Loucy (cell line): ENCODE measurements at regions not wholly inside any gene's neighbourhood (a gene's known extent, or its start where the extent isn't known, plus 50 kb on each side); places are given as distances from the start of the nearest gene placed in this dataset.

Experiments
- EZH2phosphoT487 ChIP-seq: fragments of 200-600 bp; IDR thresholded peaks from 2 replicates; pipeline ENCODE4 v1.6.1; 2018; ENCODE audit warnings: antibody characterized with exemption, mild to moderate bottlenecking, moderate library complexity, borderline replicate concordance
- TF ChIP-seq, protein P1 (sequence below): fragments of 200-600 bp; sonication (generic); conservative IDR thresholded peaks from 2 replicates; pipeline ENCODE4 v1.5.1; 2014; ENCODE audit warnings: mild to moderate bottlenecking, antibody characterized with exemption, low read length

- TF ChIP-seq, protein P1, sequence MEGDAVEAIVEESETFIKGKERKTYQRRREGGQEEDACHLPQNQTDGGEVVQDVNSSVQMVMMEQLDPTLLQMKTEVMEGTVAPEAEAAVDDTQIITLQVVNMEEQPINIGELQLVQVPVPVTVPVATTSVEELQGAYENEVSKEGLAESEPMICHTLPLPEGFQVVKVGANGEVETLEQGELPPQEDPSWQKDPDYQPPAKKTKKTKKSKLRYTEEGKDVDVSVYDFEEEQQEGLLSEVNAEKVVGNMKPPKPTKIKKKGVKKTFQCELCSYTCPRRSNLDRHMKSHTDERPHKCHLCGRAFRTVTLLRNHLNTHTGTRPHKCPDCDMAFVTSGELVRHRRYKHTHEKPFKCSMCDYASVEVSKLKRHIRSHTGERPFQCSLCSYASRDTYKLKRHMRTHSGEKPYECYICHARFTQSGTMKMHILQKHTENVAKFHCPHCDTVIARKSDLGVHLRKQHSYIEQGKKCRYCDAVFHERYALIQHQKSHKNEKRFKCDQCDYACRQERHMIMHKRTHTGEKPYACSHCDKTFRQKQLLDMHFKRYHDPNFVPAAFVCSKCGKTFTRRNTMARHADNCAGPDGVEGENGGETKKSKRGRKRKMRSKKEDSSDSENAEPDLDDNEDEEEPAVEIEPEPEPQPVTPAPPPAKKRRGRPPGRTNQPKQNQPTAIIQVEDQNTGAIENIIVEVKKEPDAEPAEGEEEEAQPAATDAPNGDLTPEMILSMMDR: no peak
- no peak for TF ChIP-seq EZH2phosphoT487
Measured at GRCh38 chr11:70742553-70743291, 344.4 kb downstream of the CTTN start.
